ENCODE measurements at regions not wholly inside any gene's neighbourhood (a gene's known extent, or its start where the extent isn't known, plus 50 kb on each side); places are given as distances from the start of the nearest gene placed in this dataset.

GRCh38 chr17:63029541-63029940, 63.5 kb downstream of the TANC2 start:
- Histone ChIP-seq H3K9me3 (no peaks in the 10 kb centered on the region), H3K27ac (no peak overlapping the region), H3K4me1 (no peaks in the 10 kb centered on the region), H3K27me3 (no peaks in the 10 kb centered on the region), H3K4me3 (no peak overlapping the region), H3K36me3 (no peaks in the 10 kb centered on the region)
- TF ChIP-seq POLR2AphosphoS5 (IDR thresholded peaks at IDR 0.05), result no peak
- no peak for TF ChIP-seq POLR2A (IDR thresholded peaks at IDR 0.05)
- no peak for TF ChIP-seq EP300 (IDR thresholded peaks at IDR 0.05)
- TF ChIP-seq CTCF (IDR thresholded peaks at IDR 0.05), result no peak
- ATAC-seq (ENCODE audit: low FRiP score in 2 of 2), result no peak
- DNase-seq, result no peak

- Histone ChIP-seq H3K27ac (no peak overlapping the region), H3K9me3 (no peaks in the 10 kb centered on the region), H3K36me3 (no peaks in the 10 kb centered on the region), H3K4me3 (no peak overlapping the region), H3K4me1 (no peaks in the 10 kb centered on the region), H3K27me3 (no peaks in the 10 kb centered on the region)
- ATAC-seq (ENCODE audit: low FRiP score in 2 of 2) (no peak), DNase-seq (no peak)
- no peak for TF ChIP-seq POLR2A (IDR thresholded peaks at IDR 0.05)
- no peak for TF ChIP-seq CTCF (IDR thresholded peaks at IDR 0.05)
- no peak for TF ChIP-seq EP300 (IDR thresholded peaks at IDR 0.05)
- no peak for TF ChIP-seq POLR2AphosphoS5 (IDR thresholded peaks at IDR 0.05)
- 96 to 98% methylated on average over 2 of the region's 2 CpGs for WGBS, 2 donors
Observed at GRCh38 chr17:63032142-63032541, 66.1 kb downstream of the TANC2 start.

GRCh38 chr17:63033142-63033541, 67.1 kb downstream of the TANC2 start:
- WGBS, 2 donors, result 91 to 93% methylated on average over 2 of the region's 2 CpGs
- TF ChIP-seq POLR2A (IDR thresholded peaks at IDR 0.05), result no peak

GRCh38 chr17:63035271-63035670, 69.2 kb downstream of the TANC2 start:
- Histone ChIP-seq H3K36me3 (no peaks in the 10 kb centered on the region), H3K27me3 (no peaks in the 10 kb centered on the region), H3K9me3 (no peaks in the 10 kb centered on the region), H3K4me3 (no peak overlapping the region), H3K4me1 (peaks cover 0 to 11% (median 8%) of the 10 kb centered on the region in 4 donors), H3K27ac (no peak overlapping the region)
- TF ChIP-seq CTCF (IDR thresholded peaks at IDR 0.05), result no peak
- TF ChIP-seq POLR2A (IDR thresholded peaks at IDR 0.05), result no peak
- TF ChIP-seq EP300 (IDR thresholded peaks at IDR 0.05), result no peak
- TF ChIP-seq POLR2AphosphoS5 (IDR thresholded peaks at IDR 0.05), result no peak
- 93% methylated on average over 4 of the region's 4 CpGs for WGBS, 2 donors
- DNase-seq, result no peak
- ATAC-seq (ENCODE audit: low FRiP score in 2 of 2), result no peak

More at GRCh38 chr17:63033142-63033541, 67.1 kb downstream of the TANC2 start:
- ATAC-seq (ENCODE audit: low FRiP score in 2 of 2) (no peak), DNase-seq (no peak)
- no peak overlapping the region for H3K27ac ChIP-seq
- no peaks in the 10 kb centered on the region for H3K4me1 ChIP-seq
- H3K36me3 ChIP-seq, result no peaks in the 10 kb centered on the region
- no peak overlapping the region for H3K4me3 ChIP-seq
- H3K9me3 ChIP-seq, result no peaks in the 10 kb centered on the region
- no peaks in the 10 kb centered on the region for H3K27me3 ChIP-seq

GRCh38 chr17:63035695-63036094, 69.7 kb downstream of the TANC2 start:
- WGBS, 2 donors, result 67 to 73% methylated on average over 3 of the region's 3 CpGs

More at GRCh38 chr17:63035695-63036094, 69.7 kb downstream of the TANC2 start:
- H3K4me1 ChIP-seq, result peaks cover 0 to 15% (median 9%) of the 10 kb centered on the region in 4 donors
- no peak overlapping the region for H3K4me3 ChIP-seq
- no peaks in the 10 kb centered on the region for H3K27me3 ChIP-seq
- H3K9me3 ChIP-seq, result no peaks in the 10 kb centered on the region
- TF ChIP-seq POLR2AphosphoS5 (IDR thresholded peaks at IDR 0.05), result no peak
- no peak for TF ChIP-seq CTCF (IDR thresholded peaks at IDR 0.05)
- no peaks in the 10 kb centered on the region for H3K36me3 ChIP-seq
- DNase-seq (no peak), ATAC-seq (ENCODE audit: low FRiP score in 2 of 2) (no peak)
- H3K27ac ChIP-seq, result no peak overlapping the region
